Upper lobe of right lung (tissue), 1 donor: ENCODE measurements at regions not wholly inside any gene's neighbourhood (a gene's known extent, or its start where the extent isn't known, plus 50 kb on each side); places are given as distances from the start of the nearest gene placed in this dataset.

Experiments
- ATAC-seq: fragments of 200-7000 bp; cut with Tn5 transposase; one replicate; pipeline ENCODE4 v1.9.1; 2020; ENCODE audit warnings: mild to moderate bottlenecking, moderate library complexity
- DNase-seq: peaks from one replicate; pipeline ENCODE4 v3.0.0-alpha.2; 2020
- H3K27ac ChIP-seq: fragments of 200-600 bp; one replicate; pipeline ENCODE4 v1.8.0; 2022
- H3K27me3 ChIP-seq: fragments of 200-600 bp; one replicate; pipeline ENCODE4 v1.8.0; 2022; ENCODE audit warnings: mild to moderate bottlenecking
- H3K36me3 ChIP-seq: fragments of 200-600 bp; one replicate; pipeline ENCODE4 v1.8.0; 2022
- H3K4me1 ChIP-seq: fragments of 200-600 bp; one replicate; pipeline ENCODE4 v1.8.0; 2022
- H3K4me3 ChIP-seq: fragments of 200-600 bp; one replicate; pipeline ENCODE4 v1.8.0; 2022; ENCODE audit warnings: mild to moderate bottlenecking
- H3K9me3 ChIP-seq: fragments of 200-600 bp; one replicate; pipeline ENCODE4 v1.8.0; 2022
- CTCF ChIP-seq: fragments of 200-600 bp; IDR thresholded peaks from one replicate; pipeline ENCODE4 v1.8.0; 2022; ENCODE audit warnings: antibody characterized with exemption
- intact Hi-C: fragments of 100-400 bp; cut with DNase I; formaldehyde crosslinking; loops from one replicate; pipeline ENCODE4 v1.11.0; 2022
- donor health status: DM: no; HTN: yes; CAD: no; lungs with severe emphysema.

- no peak for TF ChIP-seq CTCF
- peak; percentile 15 for ATAC-seq
- Histone ChIP-seq H3K9me3 (no peaks in the 10 kb centered on the region), H3K27ac (no peak overlapping the region), H3K4me1 (no peaks in the 10 kb centered on the region), H3K36me3 (no peaks in the 10 kb centered on the region), H3K4me3 (no peak overlapping the region), H3K27me3 (no peaks in the 10 kb centered on the region)
- intact Hi-C loops: no loop called here
- no peak for DNase-seq
These were observed 211.2 kb downstream of the SMAD2 start for GRCh38 chr18:47719096-47719780.

- Histone ChIP-seq H3K4me1 (no peaks in the 10 kb centered on the region), H3K4me3 (no peak overlapping the region), H3K36me3 (no peaks in the 10 kb centered on the region), H3K27me3 (no peaks in the 10 kb centered on the region), H3K9me3 (no peaks in the 10 kb centered on the region), H3K27ac (no peak overlapping the region)
- ATAC-seq (no peak), DNase-seq (no peak)
- TF ChIP-seq CTCF: no peak
- intact Hi-C loops: no loop called here
These were observed 211.8 kb downstream of the SMAD2 start for GRCh38 chr18:47718646-47719045.

- no peak for ATAC-seq
- H3K36me3 ChIP-seq: no peaks in the 10 kb centered on the region
- DNase-seq: no peak
- no peaks in the 10 kb centered on the region for H3K9me3 ChIP-seq
- no peak overlapping the region for H3K27ac ChIP-seq
- no peaks in the 10 kb centered on the region for H3K4me1 ChIP-seq
- TF ChIP-seq CTCF: no peak
- H3K27me3 ChIP-seq: no peaks in the 10 kb centered on the region
- intact Hi-C loops: no loop called here
- H3K4me3 ChIP-seq: no peak overlapping the region
These were observed 213.2 kb downstream of the SMAD2 start for GRCh38 chr18:47717257-47717656.

GRCh38 chr18:47716632-47717185 is 213.8 kb downstream of the SMAD2 start:
- Histone ChIP-seq H3K27ac (no peak overlapping the region), H3K36me3 (no peaks in the 10 kb centered on the region), H3K27me3 (no peaks in the 10 kb centered on the region), H3K9me3 (no peaks in the 10 kb centered on the region), H3K4me1 (no peaks in the 10 kb centered on the region), H3K4me3 (no peak overlapping the region)
- intact Hi-C loops: no loop called here
- no peak for TF ChIP-seq CTCF
- no peak for DNase-seq
- no peak for ATAC-seq

- Histone ChIP-seq H3K4me1 (no peaks in the 10 kb centered on the region), H3K9me3 (no peaks in the 10 kb centered on the region), H3K36me3 (no peaks in the 10 kb centered on the region), H3K27ac (no peak overlapping the region), H3K27me3 (no peaks in the 10 kb centered on the region), H3K4me3 (no peak overlapping the region)
- intact Hi-C loops: no loop called here
- no peak for DNase-seq
- ATAC-seq: no peak
- TF ChIP-seq CTCF: no peak
These were observed 220.0 kb downstream of the SMAD2 start for GRCh38 chr18:47710451-47710850.
